ENCODE measurements at regions not wholly inside any gene's neighbourhood (a gene's known extent, or its start where the extent isn't known, plus 50 kb on each side); places are given as distances from the start of the nearest gene placed in this dataset.
"Not testable (repeated sequence)": the region's sequence is repeated elsewhere in the genome, so short reads cannot be mapped to it uniquely, and the experiment has no call there.

- DNase-seq (ENCODE audit: low read depth in 3 of 3) = no peak
Observed at GRCh38 chr2:160583813-160584537, 90.4 kb upstream of the RBMS1 start.

- DNase-seq (ENCODE audit: low read depth in 3 of 3) = no peak
Observed at GRCh38 chr2:160584972-160585494, 91.4 kb upstream of the RBMS1 start.

- DNase-seq (ENCODE audit: low read depth in 3 of 3) = no peak
Observed at GRCh38 chr2:160590664-160591063, 97.1 kb upstream of the RBMS1 start.

- no peak for DNase-seq (ENCODE audit: low read depth in 3 of 3)
Observed at GRCh38 chr2:160592401-160592800, 98.8 kb upstream of the RBMS1 start.

GRCh38 chr2:160592993-160593392 is 99.4 kb upstream of the RBMS1 start:
- no peak for DNase-seq (ENCODE audit: low read depth in 3 of 3)

GRCh38 chr2:160596441-160596840 is 102.8 kb upstream of the RBMS1 start:
- no peak for DNase-seq (ENCODE audit: low read depth in 3 of 3)

GRCh38 chr2:160600437-160600836 is 106.8 kb upstream of the RBMS1 start:
- not testable (repeated sequence) for DNase-seq (ENCODE audit: low read depth in 3 of 3)

GRCh38 chr2:160602073-160602472 is 108.5 kb upstream of the RBMS1 start:
- DNase-seq (ENCODE audit: low read depth in 3 of 3) = no peak

GRCh38 chr2:160603771-160604510 is 110.3 kb upstream of the RBMS1 start:
- no peak for DNase-seq (ENCODE audit: low read depth in 3 of 3)

GRCh38 chr2:160606341-160606740 is 112.7 kb upstream of the RBMS1 start:
- no peak for DNase-seq (ENCODE audit: low read depth in 3 of 3)

- no peak for DNase-seq (ENCODE audit: low read depth in 3 of 3)
Observed at GRCh38 chr2:160608599-160608998, 115.0 kb upstream of the RBMS1 start.

- no peak for DNase-seq (ENCODE audit: low read depth in 3 of 3)
Observed at GRCh38 chr2:160609346-160609745, 115.7 kb upstream of the RBMS1 start.

- no peak for DNase-seq (ENCODE audit: low read depth in 3 of 3)
Observed at GRCh38 chr2:160610041-160610440, 116.4 kb upstream of the RBMS1 start.

GRCh38 chr2:160612266-160612856 is 118.8 kb upstream of the RBMS1 start:
- DNase-seq (ENCODE audit: low read depth in 3 of 3) = no peak

GRCh38 chr2:160613466-160614153 is 120.0 kb upstream of the RBMS1 start:
- no peak for DNase-seq (ENCODE audit: low read depth in 3 of 3)

GRCh38 chr2:160614391-160614790 is 120.8 kb upstream of the RBMS1 start:
- DNase-seq (ENCODE audit: low read depth in 3 of 3) = no peak

- DNase-seq (ENCODE audit: low read depth in 3 of 3) = no peak
Observed at GRCh38 chr2:160615706-160616105, 122.1 kb upstream of the RBMS1 start.

- DNase-seq (ENCODE audit: low read depth in 3 of 3) = no peak
Observed at GRCh38 chr2:160616149-160616548, 122.5 kb upstream of the RBMS1 start.

GRCh38 chr2:160621748-160622147 is 128.1 kb upstream of the RBMS1 start:
- DNase-seq (ENCODE audit: low read depth in 3 of 3) = no peak

GRCh38 chr2:160628020-160628637 is 134.5 kb upstream of the RBMS1 start:
- not testable (repeated sequence) for DNase-seq (ENCODE audit: low read depth in 3 of 3)

GRCh38 chr2:160628811-160629210 is 135.2 kb upstream of the RBMS1 start:
- no peak for DNase-seq (ENCODE audit: low read depth in 3 of 3)
